ENCODE measurements at regions not wholly inside any gene's neighbourhood (a gene's known extent, or its start where the extent isn't known, plus 50 kb on each side); places are given as distances from the start of the nearest gene placed in this dataset.

GRCh38 chr17:77737442-77738265, 220.8 kb upstream of the TNRC6C start:
- peak; percentile 49 for DNase-seq

- DNase-seq: no peak
Measured at GRCh38 chr17:77738751-77739531, 219.6 kb upstream of the TNRC6C start.

- no peak for DNase-seq
Measured at GRCh38 chr17:77740481-77740880, 218.0 kb upstream of the TNRC6C start.

GRCh38 chr17:77741109-77741508, 217.4 kb upstream of the TNRC6C start:
- DNase-seq: peak; percentile 64

- no peak for DNase-seq
Measured at GRCh38 chr17:77742579-77742978, 215.9 kb upstream of the TNRC6C start.

- no peak for DNase-seq
Measured at GRCh38 chr17:77744066-77744988, 214.2 kb upstream of the TNRC6C start.

GRCh38 chr17:77745702-77746101, 212.8 kb upstream of the TNRC6C start:
- DNase-seq: no peak

- DNase-seq: no peak
Measured at GRCh38 chr17:77746393-77746792, 212.1 kb upstream of the TNRC6C start.

GRCh38 chr17:77746896-77747554, 211.5 kb upstream of the TNRC6C start:
- DNase-seq: no peak

- DNase-seq: no peak
Measured at GRCh38 chr17:77748436-77748835, 210.1 kb upstream of the TNRC6C start.

GRCh38 chr17:77749321-77749751, 209.2 kb upstream of the TNRC6C start:
- DNase-seq: no peak

- DNase-seq: no peak
Measured at GRCh38 chr17:77749989-77750388, 208.5 kb upstream of the TNRC6C start.

- DNase-seq: no peak
Measured at GRCh38 chr17:77750427-77751043, 208.0 kb upstream of the TNRC6C start.

GRCh38 chr17:77753246-77753645, 205.3 kb upstream of the TNRC6C start:
- DNase-seq: no peak

GRCh38 chr17:77753691-77754245, 204.7 kb upstream of the TNRC6C start:
- no peak for DNase-seq

- DNase-seq: no peak
Measured at GRCh38 chr17:77754956-77755355, 203.5 kb upstream of the TNRC6C start.

- no peak for DNase-seq
Measured at GRCh38 chr17:77755410-77755963, 203.0 kb upstream of the TNRC6C start.

- no peak for DNase-seq
Measured at GRCh38 chr17:77756028-77756427, 202.5 kb upstream of the TNRC6C start.

- no peak for DNase-seq
Measured at GRCh38 chr17:77756846-77757560, 201.5 kb upstream of the TNRC6C start.

- DNase-seq: no peak
Measured at GRCh38 chr17:77757561-77757898, 201.0 kb upstream of the TNRC6C start.

- no peak for DNase-seq
Measured at GRCh38 chr17:77763023-77763422, 195.5 kb upstream of the TNRC6C start.
